ENCODE measurements at regions not wholly inside any gene's neighbourhood (a gene's known extent, or its start where the extent isn't known, plus 50 kb on each side); places are given as distances from the start of the nearest gene placed in this dataset.

DNA sequence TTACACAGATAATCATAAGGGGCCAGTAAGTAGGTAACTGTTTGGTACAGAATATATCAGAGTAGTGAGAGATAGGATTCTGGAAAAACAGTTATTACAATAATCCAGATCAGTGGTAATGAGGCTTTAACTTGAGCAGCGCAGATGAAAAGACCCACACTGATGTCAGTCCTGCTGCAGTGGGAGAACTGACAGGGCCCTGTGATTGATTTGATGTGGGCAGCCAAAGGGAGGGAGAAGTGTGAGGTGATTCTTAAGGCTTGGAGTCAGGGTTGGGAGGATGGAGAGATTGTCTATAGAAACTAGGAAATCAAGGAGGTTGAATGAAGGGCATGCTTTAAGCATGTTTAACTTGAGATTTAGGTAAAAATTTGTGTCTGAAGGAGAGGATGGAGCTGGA lies 161.4 kb downstream of the VSIG4 start:
- Histone ChIP-seq H4K20me1 (replicated peaks; ENCODE audit: control insufficient read depth, extremely low read depth, insufficient read depth, low read length) (no peaks in the 10 kb centered on the region), H3K9me3 (replicated peaks; ENCODE audit: control insufficient read depth, insufficient read depth, low read length) (no peaks in the 10 kb centered on the region), H3K4me2 (ENCODE audit: insufficient read depth, low read length) (no peak overlapping the region), H3K4me3 (replicated peaks in 1 of 3; ENCODE audit: insufficient read depth in 1 of 3, low read depth in 1 of 3, low read length in 3 of 3) (no peak overlapping the region), H3K9ac (replicated peaks; ENCODE audit: extremely low read depth, insufficient read depth, low read length) (no peak overlapping the region), H3K27ac (ENCODE audit: insufficient read depth, low read depth, low read length) (no peak overlapping the region), H3K27me3 (ENCODE audit: control insufficient read depth in 2 of 2, insufficient read depth in 2 of 2, low read length in 2 of 2) (no peaks in the 10 kb centered on the region), H3K9me1 (replicated peaks; ENCODE audit: control insufficient read depth, extremely low read depth, insufficient read depth, low read length) (no peaks in the 10 kb centered on the region), H3K4me1 (ENCODE audit: control insufficient read depth, extremely low read depth, insufficient read depth, low read length) (no peaks in the 10 kb centered on the region), H2AFZ (ENCODE audit: low read depth, low read length) (no peak overlapping the region), H3K79me2 (ENCODE audit: control insufficient read depth, insufficient read depth, low read length) (no peaks in the 10 kb centered on the region), H3K36me3 (ENCODE audit: control insufficient read depth in 2 of 2, extremely low read depth in 1 of 2, insufficient read depth in 2 of 2, low read length in 2 of 2) (no peaks in the 10 kb centered on the region)
- FAIRE-seq (no peak), DNase-seq (ENCODE audit: low read depth, low spot score) (no peak)
- intact Hi-C loops (cut with micrococcal nuclease), result no loop called here
- TF ChIP-seq GATA2 (IDR thresholded peaks at IDR 0.05; ENCODE audit: insufficient read depth, insufficient read length, low read depth, low read length), result no peak
- TF ChIP-seq, protein P1, sequence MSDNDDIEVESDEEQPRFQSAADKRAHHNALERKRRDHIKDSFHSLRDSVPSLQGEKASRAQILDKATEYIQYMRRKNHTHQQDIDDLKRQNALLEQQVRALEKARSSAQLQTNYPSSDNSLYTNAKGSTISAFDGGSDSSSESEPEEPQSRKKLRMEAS (IDR thresholded peaks at IDR 0.05; ENCODE audit: insufficient read depth, insufficient read length), result no peak
- no peak for TF ChIP-seq EZH2 (IDR thresholded peaks at IDR 0.05; ENCODE audit: borderline replicate concordance, low read depth, low read length, severe bottlenecking)
- TF ChIP-seq, protein P2, sequence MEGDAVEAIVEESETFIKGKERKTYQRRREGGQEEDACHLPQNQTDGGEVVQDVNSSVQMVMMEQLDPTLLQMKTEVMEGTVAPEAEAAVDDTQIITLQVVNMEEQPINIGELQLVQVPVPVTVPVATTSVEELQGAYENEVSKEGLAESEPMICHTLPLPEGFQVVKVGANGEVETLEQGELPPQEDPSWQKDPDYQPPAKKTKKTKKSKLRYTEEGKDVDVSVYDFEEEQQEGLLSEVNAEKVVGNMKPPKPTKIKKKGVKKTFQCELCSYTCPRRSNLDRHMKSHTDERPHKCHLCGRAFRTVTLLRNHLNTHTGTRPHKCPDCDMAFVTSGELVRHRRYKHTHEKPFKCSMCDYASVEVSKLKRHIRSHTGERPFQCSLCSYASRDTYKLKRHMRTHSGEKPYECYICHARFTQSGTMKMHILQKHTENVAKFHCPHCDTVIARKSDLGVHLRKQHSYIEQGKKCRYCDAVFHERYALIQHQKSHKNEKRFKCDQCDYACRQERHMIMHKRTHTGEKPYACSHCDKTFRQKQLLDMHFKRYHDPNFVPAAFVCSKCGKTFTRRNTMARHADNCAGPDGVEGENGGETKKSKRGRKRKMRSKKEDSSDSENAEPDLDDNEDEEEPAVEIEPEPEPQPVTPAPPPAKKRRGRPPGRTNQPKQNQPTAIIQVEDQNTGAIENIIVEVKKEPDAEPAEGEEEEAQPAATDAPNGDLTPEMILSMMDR (IDR thresholded peaks at IDR 0.05; ENCODE audit: extremely low read depth in 1 of 2, insufficient read depth in 1 of 2, low read depth in 1 of 2, low read length in 2 of 2), result no peak
- TF ChIP-seq JUN (IDR thresholded peaks at IDR 0.05; ENCODE audit: borderline replicate concordance, insufficient read depth, insufficient read length, low read depth), result no peak
- TF ChIP-seq POLR2A (IDR thresholded peaks at IDR 0.05; ENCODE audit: low read depth, low read length), result no peak
- no peak for TF ChIP-seq MYC (IDR thresholded peaks at IDR 0.05; ENCODE audit: low read depth, low read length)
- ChIA-PET CTCF (no interaction called here), POLR2A (no interaction called here)
- no TSS peak for BruUV-seq (replicated peaks)
- dilution Hi-C loops (cut with MboI; ENCODE audit: extremely low pct_ligation_motif_present, low sequenced_read_pairs), result no loop called here

DNA sequence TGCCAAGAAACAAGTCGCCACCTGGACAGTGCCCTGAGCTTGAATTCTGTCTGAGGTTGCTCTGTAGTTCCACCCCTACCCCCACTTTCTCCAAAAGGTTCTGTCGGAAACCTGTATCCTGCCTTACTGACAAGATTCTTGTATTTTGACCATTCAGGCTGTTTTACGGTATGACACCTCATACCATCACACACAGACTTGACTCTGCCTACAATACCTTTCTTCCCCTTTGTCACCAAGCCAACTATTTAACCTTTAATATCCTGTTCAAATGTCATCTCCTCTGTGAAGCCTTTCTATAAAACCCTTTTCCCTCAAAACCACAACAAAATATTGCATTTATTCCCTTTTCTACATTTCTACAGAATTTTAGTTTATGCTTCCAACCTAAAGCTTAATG lies 161.9 kb downstream of the VSIG4 start:
- intact Hi-C loops (cut with micrococcal nuclease), result no loop called here
- H3K9me1 ChIP-seq (replicated peaks; ENCODE audit: control insufficient read depth, extremely low read depth, insufficient read depth, low read length), result no peaks in the 10 kb centered on the region
- no peak overlapping the region for H2AFZ ChIP-seq (ENCODE audit: low read depth, low read length)
- CTCF ChIA-PET, result no interaction called here
- TF ChIP-seq GATA2 (IDR thresholded peaks at IDR 0.05; ENCODE audit: insufficient read depth, insufficient read length, low read depth, low read length) (no peak), EZH2 (IDR thresholded peaks at IDR 0.05; ENCODE audit: borderline replicate concordance, low read depth, low read length, severe bottlenecking) (no peak), FOS (IDR thresholded peaks at IDR 0.05; ENCODE audit: borderline replicate concordance, insufficient read depth, low read length) (no peak), POLR2AphosphoS5 (IDR thresholded peaks at IDR 0.05; ENCODE audit: insufficient read depth, low read depth, low read length) (no peak), JUN (IDR thresholded peaks at IDR 0.05; ENCODE audit: borderline replicate concordance, insufficient read depth, insufficient read length, low read depth) (no peak), MYC (IDR thresholded peaks at IDR 0.05; ENCODE audit: low read depth, low read length) (no peak), POLR2A (IDR thresholded peaks at IDR 0.05; ENCODE audit: low read depth, low read length) (no peak)
- TF ChIP-seq, protein P1 (IDR thresholded peaks at IDR 0.05; ENCODE audit: insufficient read depth, insufficient read length), result no peak
- TF ChIP-seq, protein P2 (IDR thresholded peaks at IDR 0.05; ENCODE audit: extremely low read depth in 1 of 2, insufficient read depth in 1 of 2, low read depth in 1 of 2, low read length in 2 of 2), result no peak
- no peaks in the 10 kb centered on the region for H3K79me2 ChIP-seq (ENCODE audit: control insufficient read depth, insufficient read depth, low read length)
- BruUV-seq (replicated peaks), result no TSS peak
- no peaks in the 10 kb centered on the region for H4K20me1 ChIP-seq (replicated peaks; ENCODE audit: control insufficient read depth, extremely low read depth, insufficient read depth, low read length)
- no peaks in the 10 kb centered on the region for H3K36me3 ChIP-seq (ENCODE audit: control insufficient read depth in 2 of 2, extremely low read depth in 1 of 2, insufficient read depth in 2 of 2, low read length in 2 of 2)
- no peaks in the 10 kb centered on the region for H3K4me1 ChIP-seq (ENCODE audit: control insufficient read depth, extremely low read depth, insufficient read depth, low read length)
- no peak overlapping the region for H3K9ac ChIP-seq (replicated peaks; ENCODE audit: extremely low read depth, insufficient read depth, low read length)
- POLR2A ChIA-PET, result no interaction called here
- FAIRE-seq (no peak), DNase-seq (ENCODE audit: low read depth, low spot score) (no peak)
- no peaks in the 10 kb centered on the region for H3K27me3 ChIP-seq (ENCODE audit: control insufficient read depth in 2 of 2, insufficient read depth in 2 of 2, low read length in 2 of 2)
- no peaks in the 10 kb centered on the region for H3K9me3 ChIP-seq (replicated peaks; ENCODE audit: control insufficient read depth, insufficient read depth, low read length)
- H3K27ac ChIP-seq (ENCODE audit: insufficient read depth, low read depth, low read length), result no peak overlapping the region
- dilution Hi-C loops (cut with MboI; ENCODE audit: extremely low pct_ligation_motif_present, low sequenced_read_pairs), result no loop called here
- no peak overlapping the region for H3K4me2 ChIP-seq (ENCODE audit: insufficient read depth, low read length)
- no peak overlapping the region for H3K4me3 ChIP-seq (replicated peaks in 1 of 3; ENCODE audit: insufficient read depth in 1 of 3, low read depth in 1 of 3, low read length in 3 of 3)
